Liver (tissue), 8 donors: ENCODE measurements at regions not wholly inside any gene's neighbourhood (a gene's known extent, or its start where the extent isn't known, plus 50 kb on each side); places are given as distances from the start of the nearest gene placed in this dataset.

ENCODE experiments used
- DNase-seq: peaks from one replicate; pipeline ENCODE4 v3.0.0-alpha.2; 2017; ENCODE audit warnings: low spot score
- H3K27ac ChIP-seq, 2 donors: one replicate each; pipeline ENCODE4 v1.7.0; 2013; ENCODE audit warnings: inconsistent platforms in 2 of 2, low read length in 2 of 2, control low read depth in 1 of 2, low read depth in 1 of 2, mild to moderate bottlenecking in 1 of 2
- H3K27me3 ChIP-seq, 4 donors: one replicate each; pipeline versions ENCODE4 v1.6.1 to v1.7.0; 2013; ENCODE audit warnings: low read length in 3 of 4, inconsistent platforms in 1 of 4, mild to moderate bottlenecking in 1 of 4, moderate library complexity in 1 of 4; ENCODE audit not compliant: control insufficient read depth in 4 of 4, insufficient read depth in 4 of 4
- H3K36me3 ChIP-seq, 4 donors: one replicate each; pipeline versions ENCODE4 v1.6.1 to v1.7.0; 2013; ENCODE audit warnings: low read length in 3 of 4, mild to moderate bottlenecking in 3 of 4, low read depth in 1 of 4, moderate library complexity in 1 of 4; ENCODE audit not compliant: control insufficient read depth in 4 of 4, insufficient read depth in 3 of 4
- H3K4me1 ChIP-seq, 4 donors: one replicate each; pipeline versions ENCODE4 v1.6.1 to v1.7.0; 2013; ENCODE audit warnings: low read length in 3 of 4, mild to moderate bottlenecking in 3 of 4, moderate library complexity in 1 of 4; ENCODE audit not compliant: control insufficient read depth in 4 of 4, insufficient read depth in 4 of 4
- H3K4me3 ChIP-seq, 3 donors: one replicate each; pipeline versions ENCODE4 v1.6.1 to v1.7.0; 2013; ENCODE audit warnings: low read length in 3 of 3, control low read depth in 1 of 3, low read depth in 1 of 3, mild to moderate bottlenecking in 1 of 3
- H3K9ac ChIP-seq, 2 donors: one replicate each; pipeline ENCODE4 v1.7.0; 2013; ENCODE audit warnings: low read length in 2 of 2, mild to moderate bottlenecking in 2 of 2, moderate library complexity in 2 of 2, control low read depth in 1 of 2, low read depth in 1 of 2
- H3K9me3 ChIP-seq, 4 donors: one replicate each; pipeline versions ENCODE4 v1.6.1 to v1.7.0; 2013; ENCODE audit warnings: low read length in 3 of 4; ENCODE audit not compliant: control insufficient read depth in 4 of 4
- EGR1 ChIP-seq, 2 donors: IDR thresholded peaks; 2 replicates each; pipeline ENCODE4 v1.6.1; 2016 to 2018; ENCODE audit warnings: antibody characterized with exemption in 2 of 2, low read depth in 2 of 2
- FOXA1 ChIP-seq: IDR thresholded peaks from 2 replicates; pipeline ENCODE4 v1.6.1; 2016; ENCODE audit warnings: antibody characterized with exemption
- FOXA2 ChIP-seq: IDR thresholded peaks from 2 replicates; pipeline ENCODE4 v1.6.1; 2016; ENCODE audit warnings: antibody characterized with exemption
- GABPA ChIP-seq, 2 donors: IDR thresholded peaks in 1 of 2; conservative IDR thresholded peaks in 1 of 2; 2 replicates each; pipeline ENCODE4 v1.6.1; 2016; ENCODE audit warnings: antibody characterized with exemption in 2 of 2, mild to moderate bottlenecking in 1 of 2, moderate library complexity in 1 of 2
- HNF4A ChIP-seq, 2 donors: conservative IDR thresholded peaks; 2 replicates each; pipeline ENCODE4 v1.6.1; 2016; ENCODE audit warnings: antibody characterized with exemption in 2 of 2, mild to moderate bottlenecking in 2 of 2
- HNF4G ChIP-seq: IDR thresholded peaks from 2 replicates; pipeline ENCODE4 v1.6.1; 2016; ENCODE audit warnings: antibody characterized with exemption
- JUND ChIP-seq, 2 donors: IDR thresholded peaks; 2 replicates each; pipeline ENCODE4 v1.6.1; 2016; ENCODE audit warnings: antibody characterized with exemption in 2 of 2
- NR2F2 ChIP-seq: IDR thresholded peaks from 2 replicates; pipeline ENCODE4 v1.6.1; 2016; ENCODE audit warnings: antibody characterized with exemption
- RAD21 ChIP-seq, 2 donors: IDR thresholded peaks; 2 replicates each; pipeline ENCODE4 v1.6.1; 2016; ENCODE audit warnings: antibody characterized with exemption in 2 of 2, mild to moderate bottlenecking in 2 of 2
- RXRA ChIP-seq, 2 donors: IDR thresholded peaks; 2 replicates each; pipeline ENCODE4 v1.6.1; 2017 to 2018; ENCODE audit warnings: antibody characterized with exemption in 2 of 2, mild to moderate bottlenecking in 1 of 2
- SP1 ChIP-seq: IDR thresholded peaks from 2 replicates; pipeline ENCODE4 v1.6.1; 2018; ENCODE audit warnings: antibody characterized with exemption, mild to moderate bottlenecking
- TAF1 ChIP-seq: conservative IDR thresholded peaks from 2 replicates; pipeline ENCODE4 v1.6.1; 2016; ENCODE audit warnings: antibody characterized with exemption, mild to moderate bottlenecking
- YY1 ChIP-seq: IDR thresholded peaks from 2 replicates; pipeline ENCODE4 v1.6.1; 2016; ENCODE audit warnings: antibody characterized with exemption, mild to moderate bottlenecking
- WGBS: extraction: QIAGEN DNeasy Blood & Tissue Kit; methylation state at CpG from one replicate; pipeline ENCODE4 v1.1.7; 2013; 5-methylcytosine and 5-hydroxymethylcytosine counted together
- TF ChIP-seq, protein P1 (sequence below): IDR thresholded peaks from 2 replicates; pipeline ENCODE4 v1.6.1; 2016; ENCODE audit warnings: antibody characterized with exemption
- TF ChIP-seq, protein P2 (sequence below): fragments of 150-350 bp; IDR thresholded peaks from 2 replicates; pipeline ENCODE4 v1.5.1; 2017; ENCODE audit warnings: improper control_type of control experiment, low read depth, low read length; ENCODE audit not compliant: missing input control
- TF ChIP-seq, protein P3 (sequence below): IDR thresholded peaks from 2 replicates; pipeline ENCODE4 v1.6.1; 2016; ENCODE audit warnings: antibody characterized with exemption
- TF ChIP-seq, protein P4 (sequence below): IDR thresholded peaks from 2 replicates; pipeline ENCODE4 v1.6.1; 2016; ENCODE audit warnings: antibody characterized with exemption
- TF ChIP-seq, protein P5 (sequence below): IDR thresholded peaks from 2 replicates; pipeline ENCODE4 v1.6.1; 2016; ENCODE audit warnings: antibody characterized with exemption, mild to moderate bottlenecking
- donor health status: healthy.
- donor health status: healthy.
- donor health status: healthy.
- donor health status: healthy.
- donor health status: healthy.

DNA sequence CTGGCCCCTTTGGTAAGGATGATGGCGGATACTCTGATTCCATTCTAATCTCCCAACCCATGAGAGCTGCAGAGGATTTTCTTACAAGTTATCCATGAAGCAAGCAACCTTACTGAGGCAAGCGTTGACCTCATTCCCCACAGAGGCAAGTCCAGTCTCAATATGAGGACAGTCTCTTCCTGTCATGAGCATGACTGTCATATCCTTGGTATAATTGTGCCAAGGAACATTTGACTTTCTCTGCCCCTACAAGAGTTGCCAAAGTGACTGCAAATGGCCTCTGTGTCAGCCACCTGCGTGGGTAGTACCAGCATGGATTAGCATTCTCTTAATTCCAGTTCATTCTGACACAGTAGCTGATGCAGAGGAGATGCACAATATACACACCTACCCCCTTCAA lies 71.2 kb upstream of the TMEM158 start:
- 77% methylated on average over 3 of the region's 3 CpGs for WGBS
- TF ChIP-seq, protein P1, sequence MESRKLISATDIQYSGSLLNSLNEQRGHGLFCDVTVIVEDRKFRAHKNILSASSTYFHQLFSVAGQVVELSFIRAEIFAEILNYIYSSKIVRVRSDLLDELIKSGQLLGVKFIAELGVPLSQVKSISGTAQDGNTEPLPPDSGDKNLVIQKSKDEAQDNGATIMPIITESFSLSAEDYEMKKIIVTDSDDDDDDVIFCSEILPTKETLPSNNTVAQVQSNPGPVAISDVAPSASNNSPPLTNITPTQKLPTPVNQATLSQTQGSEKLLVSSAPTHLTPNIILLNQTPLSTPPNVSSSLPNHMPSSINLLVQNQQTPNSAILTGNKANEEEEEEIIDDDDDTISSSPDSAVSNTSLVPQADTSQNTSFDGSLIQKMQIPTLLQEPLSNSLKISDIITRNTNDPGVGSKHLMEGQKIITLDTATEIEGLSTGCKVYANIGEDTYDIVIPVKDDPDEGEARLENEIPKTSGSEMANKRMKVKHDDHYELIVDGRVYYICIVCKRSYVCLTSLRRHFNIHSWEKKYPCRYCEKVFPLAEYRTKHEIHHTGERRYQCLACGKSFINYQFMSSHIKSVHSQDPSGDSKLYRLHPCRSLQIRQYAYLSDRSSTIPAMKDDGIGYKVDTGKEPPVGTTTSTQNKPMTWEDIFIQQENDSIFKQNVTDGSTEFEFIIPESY: no peak
- TF ChIP-seq HNF4G (no peak), FOXA2 (no peak), EGR1 (IDR thresholded peaks at IDR 0.05; ENCODE audit: low read depth in 2 of 2) (no peak)
- TF ChIP-seq, protein P2, sequence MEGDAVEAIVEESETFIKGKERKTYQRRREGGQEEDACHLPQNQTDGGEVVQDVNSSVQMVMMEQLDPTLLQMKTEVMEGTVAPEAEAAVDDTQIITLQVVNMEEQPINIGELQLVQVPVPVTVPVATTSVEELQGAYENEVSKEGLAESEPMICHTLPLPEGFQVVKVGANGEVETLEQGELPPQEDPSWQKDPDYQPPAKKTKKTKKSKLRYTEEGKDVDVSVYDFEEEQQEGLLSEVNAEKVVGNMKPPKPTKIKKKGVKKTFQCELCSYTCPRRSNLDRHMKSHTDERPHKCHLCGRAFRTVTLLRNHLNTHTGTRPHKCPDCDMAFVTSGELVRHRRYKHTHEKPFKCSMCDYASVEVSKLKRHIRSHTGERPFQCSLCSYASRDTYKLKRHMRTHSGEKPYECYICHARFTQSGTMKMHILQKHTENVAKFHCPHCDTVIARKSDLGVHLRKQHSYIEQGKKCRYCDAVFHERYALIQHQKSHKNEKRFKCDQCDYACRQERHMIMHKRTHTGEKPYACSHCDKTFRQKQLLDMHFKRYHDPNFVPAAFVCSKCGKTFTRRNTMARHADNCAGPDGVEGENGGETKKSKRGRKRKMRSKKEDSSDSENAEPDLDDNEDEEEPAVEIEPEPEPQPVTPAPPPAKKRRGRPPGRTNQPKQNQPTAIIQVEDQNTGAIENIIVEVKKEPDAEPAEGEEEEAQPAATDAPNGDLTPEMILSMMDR: no peak
- Histone ChIP-seq H3K27me3 (peaks cover 0 to 7% (median 1%) of the 10 kb centered on the region in 4 donors), H3K4me1 (no peaks in the 10 kb centered on the region), H3K9me3 (peaks cover 0 to 12% (median 2%) of the 10 kb centered on the region in 4 donors), H3K4me3 (no peak overlapping the region), H3K9ac (no peak overlapping the region), H3K36me3 (no peaks in the 10 kb centered on the region), H3K27ac (no peak overlapping the region)
- DNase-seq: no peak

DNA sequence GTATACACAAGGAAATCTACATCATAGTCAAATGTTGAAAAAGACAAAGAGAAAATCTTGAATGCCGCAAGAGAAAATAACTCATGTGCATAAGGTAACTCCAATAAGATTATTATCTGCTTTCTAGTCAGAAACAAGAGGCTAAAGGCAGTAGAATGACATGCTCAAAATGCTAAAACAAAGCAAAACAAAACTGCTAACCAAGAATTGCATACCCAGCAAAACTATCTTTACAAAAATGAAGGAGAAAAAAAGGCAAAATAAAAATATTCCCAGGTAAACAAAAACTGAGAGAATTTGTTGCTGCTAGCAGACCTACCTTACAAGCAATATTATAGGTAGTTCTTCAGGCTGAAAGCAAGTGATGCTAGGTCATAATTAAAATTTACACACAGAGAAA lies 76.4 kb upstream of the TMEM158 start:
- no peak for DNase-seq
- H3K9me3 ChIP-seq: peaks cover 0 to 15% (median 4%) of the 10 kb centered on the region in 4 donors
- no peak overlapping the region for H3K4me3 ChIP-seq
- H3K9ac ChIP-seq: no peak overlapping the region
- no peaks in the 10 kb centered on the region for H3K4me1 ChIP-seq
- 96% methylated on average over 1 of the region's 1 CpG for WGBS
- no peaks in the 10 kb centered on the region for H3K36me3 ChIP-seq
- TF ChIP-seq NR2F2: no peak
- TF ChIP-seq, protein P3, sequence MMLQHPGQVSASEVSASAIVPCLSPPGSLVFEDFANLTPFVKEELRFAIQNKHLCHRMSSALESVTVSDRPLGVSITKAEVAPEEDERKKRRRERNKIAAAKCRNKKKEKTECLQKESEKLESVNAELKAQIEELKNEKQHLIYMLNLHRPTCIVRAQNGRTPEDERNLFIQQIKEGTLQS: no peak
- no peak for TF ChIP-seq JUND (IDR thresholded peaks at IDR 0.05)
- TF ChIP-seq, protein P4, sequence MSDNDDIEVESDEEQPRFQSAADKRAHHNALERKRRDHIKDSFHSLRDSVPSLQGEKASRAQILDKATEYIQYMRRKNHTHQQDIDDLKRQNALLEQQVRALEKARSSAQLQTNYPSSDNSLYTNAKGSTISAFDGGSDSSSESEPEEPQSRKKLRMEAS: no peak
- TF ChIP-seq, protein P2: no peak
- TF ChIP-seq, protein P1: no peak
- TF ChIP-seq EGR1 (IDR thresholded peaks at IDR 0.05; ENCODE audit: low read depth in 2 of 2): no peak
- TF ChIP-seq HNF4G: no peak
- TF ChIP-seq SP1: no peak
- TF ChIP-seq GABPA (IDR thresholded peaks at IDR 0.05 in 1 of 2, conservative IDR thresholded peaks at IDR 0.05 in 1 of 2): no peak
- no peak for TF ChIP-seq YY1
- TF ChIP-seq HNF4A (conservative IDR thresholded peaks at IDR 0.05): no peak
- no peak for TF ChIP-seq RXRA (IDR thresholded peaks at IDR 0.05)
- no peak for TF ChIP-seq TAF1
- TF ChIP-seq, protein P5, sequence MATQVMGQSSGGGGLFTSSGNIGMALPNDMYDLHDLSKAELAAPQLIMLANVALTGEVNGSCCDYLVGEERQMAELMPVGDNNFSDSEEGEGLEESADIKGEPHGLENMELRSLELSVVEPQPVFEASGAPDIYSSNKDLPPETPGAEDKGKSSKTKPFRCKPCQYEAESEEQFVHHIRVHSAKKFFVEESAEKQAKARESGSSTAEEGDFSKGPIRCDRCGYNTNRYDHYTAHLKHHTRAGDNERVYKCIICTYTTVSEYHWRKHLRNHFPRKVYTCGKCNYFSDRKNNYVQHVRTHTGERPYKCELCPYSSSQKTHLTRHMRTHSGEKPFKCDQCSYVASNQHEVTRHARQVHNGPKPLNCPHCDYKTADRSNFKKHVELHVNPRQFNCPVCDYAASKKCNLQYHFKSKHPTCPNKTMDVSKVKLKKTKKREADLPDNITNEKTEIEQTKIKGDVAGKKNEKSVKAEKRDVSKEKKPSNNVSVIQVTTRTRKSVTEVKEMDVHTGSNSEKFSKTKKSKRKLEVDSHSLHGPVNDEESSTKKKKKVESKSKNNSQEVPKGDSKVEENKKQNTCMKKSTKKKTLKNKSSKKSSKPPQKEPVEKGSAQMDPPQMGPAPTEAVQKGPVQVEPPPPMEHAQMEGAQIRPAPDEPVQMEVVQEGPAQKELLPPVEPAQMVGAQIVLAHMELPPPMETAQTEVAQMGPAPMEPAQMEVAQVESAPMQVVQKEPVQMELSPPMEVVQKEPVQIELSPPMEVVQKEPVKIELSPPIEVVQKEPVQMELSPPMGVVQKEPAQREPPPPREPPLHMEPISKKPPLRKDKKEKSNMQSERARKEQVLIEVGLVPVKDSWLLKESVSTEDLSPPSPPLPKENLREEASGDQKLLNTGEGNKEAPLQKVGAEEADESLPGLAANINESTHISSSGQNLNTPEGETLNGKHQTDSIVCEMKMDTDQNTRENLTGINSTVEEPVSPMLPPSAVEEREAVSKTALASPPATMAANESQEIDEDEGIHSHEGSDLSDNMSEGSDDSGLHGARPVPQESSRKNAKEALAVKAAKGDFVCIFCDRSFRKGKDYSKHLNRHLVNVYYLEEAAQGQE: no peak
- no peak for TF ChIP-seq FOXA1
- TF ChIP-seq FOXA2: no peak
- TF ChIP-seq RAD21 (IDR thresholded peaks at IDR 0.05): no peak
- no peak overlapping the region for H3K27ac ChIP-seq
- H3K27me3 ChIP-seq: peaks cover 0 to 7% (median 1%) of the 10 kb centered on the region in 4 donors
